CD4-positive, alpha-beta T cell treated with Interleukin-15 for 1 hour (primary cell): ENCODE measurements at regions not wholly inside any gene's neighbourhood (a gene's known extent, or its start where the extent isn't known, plus 50 kb on each side); places are given as distances from the start of the nearest gene placed in this dataset.
"Not testable (repeated sequence)": the region's sequence is repeated elsewhere in the genome, so short reads cannot be mapped to it uniquely, and the experiment has no call there.

Experiments
- DNase-seq: peaks from one replicate; pipeline ENCODE4 v3.0.0-alpha.2; 2020

DNA sequence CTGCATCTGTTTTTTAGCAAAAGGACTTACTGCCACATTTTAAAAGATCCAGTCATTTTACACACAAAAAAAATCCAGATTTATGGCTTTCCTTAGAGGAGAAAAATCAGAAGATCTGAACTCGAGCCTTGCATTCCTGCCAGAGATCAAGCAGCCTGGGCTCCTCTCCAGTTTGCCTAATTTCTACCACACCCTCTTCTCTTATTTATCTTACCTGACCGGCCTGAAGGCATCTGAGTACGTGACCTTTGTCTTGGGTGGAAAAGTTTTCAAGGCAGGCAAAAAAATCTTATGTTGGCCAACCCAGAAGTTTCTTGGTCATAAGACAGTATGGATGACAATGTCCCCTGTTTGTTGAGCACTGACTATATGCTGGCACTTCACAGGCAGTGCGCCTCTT, 60.3 kb downstream of the CHRD start:
- DNase-seq, result no peak

DNA sequence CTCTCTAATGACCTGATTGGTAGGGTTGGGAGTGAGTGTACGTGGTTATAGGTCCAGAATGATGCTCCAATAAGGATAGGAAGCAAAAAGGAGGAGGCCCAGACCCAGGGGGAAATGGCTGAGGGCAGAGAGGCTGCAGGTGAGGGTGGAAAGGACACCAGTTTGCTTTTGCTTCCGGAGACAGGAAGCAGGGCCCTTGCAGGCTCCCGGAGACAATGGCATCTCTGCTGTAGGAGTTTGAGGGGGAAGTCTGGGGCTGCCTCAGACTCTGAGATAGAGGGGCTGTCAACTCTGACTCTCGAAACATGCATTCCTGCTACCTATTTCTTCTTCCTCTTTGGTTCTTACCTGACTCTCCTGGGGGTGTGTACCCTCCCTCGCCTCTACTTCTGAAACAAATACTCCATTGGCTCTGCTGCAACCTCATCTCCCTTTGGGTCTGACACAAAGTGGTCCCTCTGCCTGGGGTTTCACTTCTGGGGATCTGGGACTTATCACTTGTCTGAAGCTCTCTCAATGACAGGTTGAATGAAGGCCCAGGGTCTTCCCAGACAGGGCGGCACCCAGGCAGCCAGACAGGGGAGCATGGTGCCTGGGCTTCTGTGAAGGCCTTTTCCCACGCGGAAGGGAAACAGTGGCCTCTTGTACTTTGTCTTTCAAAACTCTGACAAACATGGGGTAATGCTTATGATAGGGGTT, 61.5 kb downstream of the CHRD start:
- DNase-seq, result no peak

GRCh38 chr3:184443364-184443763, 63.5 kb downstream of the CHRD start:
- no peak for DNase-seq

GRCh38 chr3:184443831-184444230, 64.0 kb downstream of the CHRD start:
- no peak for DNase-seq

GRCh38 chr3:184448321-184449160, 68.7 kb downstream of the CHRD start:
- no peak for DNase-seq

DNA sequence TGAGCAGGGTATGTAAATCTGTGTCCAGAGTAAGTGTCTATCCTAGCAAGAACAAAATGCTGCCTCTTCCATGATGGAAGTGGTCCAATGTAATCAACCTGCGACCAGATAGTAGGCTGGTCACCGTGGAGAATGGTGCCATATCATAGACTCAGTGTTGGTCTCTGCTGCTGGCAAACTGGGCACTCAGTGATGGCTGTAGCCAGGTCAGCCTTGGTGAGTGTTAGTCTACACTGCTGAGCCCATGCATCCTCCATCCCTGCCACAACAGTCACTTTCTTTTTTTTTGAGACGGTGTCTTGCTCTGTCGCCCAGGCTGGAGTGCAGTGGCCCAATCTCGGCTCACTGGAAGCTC, 69.3 kb downstream of the CHRD start:
- DNase-seq, result no peak

GRCh38 chr3:184450547-184450946, 70.7 kb downstream of the CHRD start:
- no peak for DNase-seq

GRCh38 chr3:184453296-184453695, 73.4 kb downstream of the CHRD start:
- DNase-seq, result no peak

DNA sequence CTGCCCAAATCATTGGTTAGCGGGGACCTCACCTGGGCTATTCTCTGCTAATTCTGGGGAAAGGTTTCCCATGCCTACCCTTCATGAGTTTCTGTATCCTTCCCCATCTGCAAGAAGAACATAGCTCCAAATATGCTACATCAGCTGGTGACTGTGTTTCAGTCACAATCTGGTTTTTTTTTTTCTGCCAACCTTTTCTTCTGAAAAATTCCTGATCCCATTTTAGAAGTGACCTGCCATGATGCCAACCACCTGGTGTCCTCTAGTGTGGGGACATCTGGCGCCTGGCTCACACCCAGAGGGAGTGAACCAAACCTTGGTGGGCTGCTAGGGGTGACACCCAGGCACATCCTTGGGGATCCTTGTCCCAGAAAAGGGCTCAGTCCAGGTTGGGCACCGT, 76.1 kb downstream of the CHRD start:
- DNase-seq, result no peak

- no peak for DNase-seq
These were observed 76.6 kb downstream of the CHRD start for GRCh38 chr3:184456476-184456875.

GRCh38 chr3:184457329-184457728, 77.5 kb downstream of the CHRD start:
- no peak for DNase-seq

DNA sequence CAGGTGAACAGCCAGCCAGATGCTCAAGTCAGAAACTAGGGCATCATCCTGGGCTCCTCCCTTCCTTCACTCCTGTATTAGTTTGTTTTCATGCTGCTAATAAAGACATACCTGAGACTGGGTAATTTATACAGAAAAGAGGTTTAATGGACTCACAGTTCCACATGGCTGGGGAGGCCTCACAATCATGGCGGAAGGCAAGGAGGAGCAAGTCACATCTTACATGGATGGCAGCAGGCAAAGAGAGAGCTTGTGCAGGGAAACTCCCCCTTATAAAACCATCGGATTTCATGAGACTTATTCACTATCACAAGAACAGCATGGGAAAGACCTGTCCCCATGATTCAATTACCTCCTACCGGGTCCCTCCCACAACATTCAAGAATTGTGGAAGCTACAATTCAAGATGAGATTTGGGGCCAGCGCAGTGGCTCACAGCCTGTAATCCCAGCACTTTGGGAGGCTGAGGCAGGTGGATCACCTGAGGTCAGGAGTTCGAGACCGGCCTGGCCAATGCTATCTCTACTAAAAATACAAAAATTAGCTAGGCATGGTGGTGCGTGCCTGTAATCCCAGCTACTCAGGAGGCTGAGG, 78.0 kb downstream of the CHRD start:
- not testable (repeated sequence) for DNase-seq

DNA sequence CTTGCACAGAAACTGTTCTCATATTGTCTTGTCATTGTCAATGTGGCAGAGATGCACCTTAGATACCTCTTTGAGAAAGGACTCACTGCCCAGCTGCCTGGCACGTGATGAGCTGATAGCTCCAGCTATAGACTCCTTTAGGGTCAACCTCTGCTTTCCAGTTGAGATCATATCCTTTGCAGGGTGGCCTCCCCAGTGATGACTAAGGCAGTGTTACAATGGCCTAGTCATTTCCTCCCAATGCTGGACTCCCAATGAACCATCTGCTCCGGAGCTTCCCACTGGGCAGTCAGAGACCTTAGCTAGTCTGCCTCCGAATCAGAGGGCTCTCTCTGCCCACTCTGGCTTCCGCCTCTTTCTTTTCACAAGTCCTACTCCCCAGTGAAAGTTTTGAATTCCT, 79.5 kb downstream of the CHRD start:
- no peak for DNase-seq

- DNase-seq, result no peak
These were observed 80.4 kb downstream of the CHRD start for GRCh38 chr3:184460276-184460675.

DNA sequence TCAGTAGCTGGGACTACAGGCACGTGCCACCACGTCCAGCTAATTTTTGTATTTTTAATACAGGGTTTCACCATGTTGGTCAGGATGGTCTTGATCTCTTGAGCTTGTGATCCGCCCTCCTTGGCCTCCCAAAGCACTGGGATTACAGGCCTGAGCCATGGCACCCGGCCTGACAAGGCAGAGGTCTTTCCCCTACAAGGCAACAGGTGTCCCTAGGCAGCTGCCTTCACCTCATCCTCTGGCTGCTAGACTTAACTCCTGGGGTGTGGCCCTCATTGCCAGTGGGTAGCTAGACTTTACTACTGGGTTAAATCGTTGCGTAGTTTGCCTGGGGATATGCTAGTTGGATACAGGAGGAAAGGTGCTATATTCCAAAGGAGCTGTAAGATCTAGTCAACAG, 81.4 kb downstream of the CHRD start:
- no peak for DNase-seq

- DNase-seq, result no peak
These were observed 86.1 kb downstream of the CHRD start for GRCh38 chr3:184465883-184466412.

DNA sequence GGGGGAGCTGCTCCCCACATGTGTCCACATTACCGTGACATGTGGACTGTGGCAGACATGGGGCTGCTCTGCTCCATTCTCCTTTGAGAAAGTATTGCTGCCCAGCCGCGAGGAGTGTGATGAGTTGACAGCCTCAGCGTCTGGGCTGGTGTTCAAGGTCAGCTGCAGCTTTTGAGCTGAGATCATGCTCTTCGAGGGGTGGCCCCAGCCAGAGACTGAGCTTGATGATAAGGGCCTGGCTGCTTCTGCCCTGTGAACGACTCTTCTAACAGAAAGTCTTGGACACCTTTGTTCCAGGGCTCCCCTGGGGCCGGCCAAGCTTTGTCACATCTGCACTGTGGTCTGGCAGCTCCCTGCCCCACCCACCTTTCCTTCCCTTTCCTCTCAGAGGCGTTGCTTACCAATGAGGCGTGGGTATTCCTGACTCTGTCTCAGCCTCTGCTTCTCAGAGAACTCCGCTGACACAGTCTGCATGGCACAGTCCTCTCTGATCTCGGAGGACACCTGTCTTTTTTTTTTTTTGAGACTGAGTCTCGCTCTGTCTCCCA, 86.6 kb downstream of the CHRD start:
- no peak for DNase-seq

DNA sequence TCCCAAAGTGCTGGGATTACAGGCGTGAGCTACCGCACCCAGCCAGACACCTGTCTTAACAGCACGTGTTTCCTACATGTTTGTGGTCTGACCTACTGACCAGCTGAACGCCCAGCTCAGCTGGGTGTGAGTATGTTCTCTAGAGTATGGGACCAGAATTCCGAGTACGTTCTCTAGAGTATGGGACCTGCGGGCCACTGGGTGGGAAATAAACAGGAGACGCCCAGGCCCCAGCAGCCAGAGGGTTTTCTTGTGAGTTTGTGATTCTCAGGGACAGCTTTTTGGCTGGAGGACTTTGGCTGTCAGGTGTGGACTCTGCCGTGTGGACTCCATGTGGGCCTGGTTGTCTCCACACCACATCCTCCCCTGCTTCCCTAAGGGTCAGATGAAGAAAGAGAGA, 87.3 kb downstream of the CHRD start:
- no peak for DNase-seq

DNA sequence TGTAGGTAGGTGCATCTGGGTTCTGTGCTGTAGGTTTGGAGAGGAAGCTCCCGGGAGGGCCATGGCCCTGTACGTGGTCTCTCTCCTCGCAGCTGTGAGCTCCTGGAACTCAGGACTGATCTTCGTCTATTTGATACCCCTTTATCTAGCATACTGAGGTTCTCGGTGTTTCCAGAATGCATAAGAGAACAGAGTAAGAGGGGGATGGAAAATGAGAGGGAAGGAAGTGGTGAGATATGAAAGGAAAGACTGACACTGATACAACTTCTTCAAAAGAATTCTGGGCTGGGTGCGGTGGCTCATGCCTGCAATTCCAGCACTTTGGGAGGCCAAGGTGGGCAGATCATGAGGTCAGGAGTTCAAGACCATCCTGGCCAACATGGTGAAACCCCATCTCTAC, 90.7 kb downstream of the CHRD start:
- no peak for DNase-seq

DNA sequence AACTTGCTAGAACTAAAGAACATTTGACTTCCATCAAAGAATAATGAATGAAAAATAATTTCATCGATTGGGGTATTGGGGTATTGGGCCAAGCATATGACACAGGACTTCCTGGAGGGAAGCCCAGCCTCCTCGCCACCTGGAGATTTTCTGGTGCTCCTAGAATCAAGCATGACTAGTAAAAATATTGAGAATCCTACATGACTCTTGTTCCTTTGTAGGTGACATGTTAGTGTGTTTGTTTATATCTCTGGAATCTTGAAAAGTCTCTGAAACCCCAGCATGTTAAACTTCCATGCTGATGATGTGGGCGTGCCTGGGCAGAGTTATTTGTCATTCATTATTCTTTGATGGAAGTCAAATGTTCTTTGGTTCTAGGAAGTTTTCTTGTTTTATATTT, 90.1 kb upstream of the EPHB3 start:
- no peak for DNase-seq

- peak; percentile 64 for DNase-seq
These were observed 88.7 kb upstream of the EPHB3 start for GRCh38 chr3:184472723-184473428.

- DNase-seq, result no peak
These were observed 86.7 kb upstream of the EPHB3 start for GRCh38 chr3:184474897-184475296.

- no peak for DNase-seq
These were observed 83.6 kb upstream of the EPHB3 start for GRCh38 chr3:184477940-184478339.
